OCI-LY1 (cell line): ENCODE measurements at regions not wholly inside any gene's neighbourhood (a gene's known extent, or its start where the extent isn't known, plus 50 kb on each side); places are given as distances from the start of the nearest gene placed in this dataset.
"Not testable (repeated sequence)": the region's sequence is repeated elsewhere in the genome, so short reads cannot be mapped to it uniquely, and the experiment has no call there.

ENCODE experiments used
- H2AFZ ChIP-seq: fragments of 200-600 bp; sonication (generic), shearing (Covaris generic); 2 replicates; pipeline ENCODE4 v1.6.0; 2014; ENCODE audit warnings: antibody characterized with exemption, mild to moderate bottlenecking, low read length
- H3F3A ChIP-seq: fragments of 200-600 bp; sonication (generic), shearing (Covaris generic); 2 replicates; pipeline ENCODE4 v1.6.0; 2014; ENCODE audit warnings: mild to moderate bottlenecking, antibody characterized with exemption, low read length, moderate library complexity; ENCODE audit not compliant: insufficient read depth
- H3K27ac ChIP-seq: fragments of 200-600 bp; sonication (generic); 2 replicates; pipeline ENCODE4 v1.5.1; 2014; ENCODE audit warnings: low read length, mixed run types, mild to moderate bottlenecking, low read depth; ENCODE audit not compliant: poor library complexity, severe bottlenecking
- H3K27me3 ChIP-seq: fragments of 200-600 bp; sonication (generic); 2 replicates; pipeline ENCODE4 v1.6.0; 2014; ENCODE audit warnings: antibody characterized with exemption, mild to moderate bottlenecking, low read length, moderate library complexity; ENCODE audit not compliant: insufficient read depth
- H3K36me3 ChIP-seq: fragments of 200-600 bp; sonication (generic); 2 replicates; pipeline ENCODE4 v1.6.1; 2014; ENCODE audit warnings: mild to moderate bottlenecking, antibody characterized with exemption, low read length, moderate library complexity, mixed read lengths; ENCODE audit not compliant: insufficient read depth
- H3K4me1 ChIP-seq: fragments of 200-600 bp; sonication (generic); 2 replicates; pipeline ENCODE4 v1.5.1; 2014; ENCODE audit warnings: mild to moderate bottlenecking, low read length, moderate library complexity; ENCODE audit not compliant: insufficient read depth, severe bottlenecking
- H3K4me2 ChIP-seq: fragments of 200-600 bp; sonication (generic), shearing (Covaris generic); 2 replicates; pipeline ENCODE4 v1.6.1; 2014; ENCODE audit warnings: low read length
- H3K4me3 ChIP-seq: fragments of 200-600 bp; sonication (generic); 2 replicates; pipeline ENCODE4 v1.5.1; 2014; ENCODE audit warnings: low read length, low read depth, mild to moderate bottlenecking, mixed read lengths; ENCODE audit not compliant: poor library complexity, severe bottlenecking
- H3K79me2 ChIP-seq: fragments of 200-600 bp; shearing (Covaris generic); 2 replicates; pipeline ENCODE4 v1.6.1; 2016; ENCODE audit warnings: mixed run types, low read length, mixed read lengths; ENCODE audit not compliant: insufficient read depth
- H3K9ac ChIP-seq: fragments of 200-600 bp; sonication (generic), shearing (Covaris generic); 2 replicates; pipeline ENCODE4 v1.6.1; 2014; ENCODE audit warnings: mild to moderate bottlenecking, low read length, mixed read lengths
- H3K9me2 ChIP-seq: fragments of 200-600 bp; sonication (generic), shearing (Covaris generic); 2 replicates; pipeline ENCODE4 v1.6.1; 2014; ENCODE audit warnings: low read depth, mild to moderate bottlenecking, low read length, mixed read lengths
- H3K9me3 ChIP-seq: fragments of 200-600 bp; shearing (Covaris generic); 2 replicates; pipeline ENCODE4 v1.6.1; 2014; ENCODE audit warnings: low read length, mixed read lengths
- H4K20me1 ChIP-seq: fragments of 200-600 bp; sonication (generic), shearing (Covaris generic); 2 replicates; pipeline ENCODE4 v1.6.0; 2016; ENCODE audit warnings: mild to moderate bottlenecking, low read length; ENCODE audit not compliant: insufficient read depth

- not testable (repeated sequence) for H3F3A ChIP-seq, H3K36me3 ChIP-seq, H3K4me1 ChIP-seq, H4K20me1 ChIP-seq, H3K9ac ChIP-seq, H3K4me2 ChIP-seq, H3K9me3 ChIP-seq, H3K4me3 ChIP-seq, H3K27me3 ChIP-seq, H3K9me2 ChIP-seq, H3K27ac ChIP-seq, H2AFZ ChIP-seq
- peaks cover 44% of the 10 kb centered on the region for H3K79me2 ChIP-seq
Measured at GRCh38 chr9:94387338-94388010, 59.0 kb upstream of the NUTM2F start.

- H3K27me3 ChIP-seq, H3K4me2 ChIP-seq, H2AFZ ChIP-seq, H3K4me1 ChIP-seq, H3K4me3 ChIP-seq, H3K9me3 ChIP-seq, H3K36me3 ChIP-seq, H3K9ac ChIP-seq, H3F3A ChIP-seq, H3K27ac ChIP-seq, H3K9me2 ChIP-seq, H4K20me1 ChIP-seq: not testable (repeated sequence)
- H3K79me2 ChIP-seq = peaks cover 44% of the 10 kb centered on the region
Measured at GRCh38 chr9:94388011-94388406, 59.6 kb upstream of the NUTM2F start.

- not testable (repeated sequence) for H3K4me1 ChIP-seq, H3K4me3 ChIP-seq, H3K36me3 ChIP-seq, H2AFZ ChIP-seq, H3K27me3 ChIP-seq, H3K9me2 ChIP-seq, H4K20me1 ChIP-seq, H3K27ac ChIP-seq, H3F3A ChIP-seq, H3K9ac ChIP-seq, H3K4me2 ChIP-seq, H3K9me3 ChIP-seq
- peaks cover 28% of the 10 kb centered on the region for H3K79me2 ChIP-seq
Measured at GRCh38 chr9:94390425-94391098, 62.1 kb upstream of the NUTM2F start.

- H3K27ac ChIP-seq, H3K4me2 ChIP-seq, H3K36me3 ChIP-seq, H2AFZ ChIP-seq, H3F3A ChIP-seq, H3K27me3 ChIP-seq, H3K4me3 ChIP-seq, H3K9me2 ChIP-seq, H3K9ac ChIP-seq, H3K9me3 ChIP-seq, H4K20me1 ChIP-seq, H3K4me1 ChIP-seq: not testable (repeated sequence)
- peaks cover 21% of the 10 kb centered on the region for H3K79me2 ChIP-seq
Measured at GRCh38 chr9:94392971-94393624, 64.7 kb upstream of the NUTM2F start.

GRCh38 chr9:94397766-94398379 is 69.4 kb upstream of the NUTM2F start:
- not testable (repeated sequence) for H3F3A ChIP-seq, H3K27me3 ChIP-seq, H3K4me1 ChIP-seq, H3K4me3 ChIP-seq, H2AFZ ChIP-seq, H3K27ac ChIP-seq, H3K4me2 ChIP-seq, H3K9me3 ChIP-seq, H3K9ac ChIP-seq, H3K9me2 ChIP-seq, H3K36me3 ChIP-seq, H4K20me1 ChIP-seq
- peaks cover 16% of the 10 kb centered on the region for H3K79me2 ChIP-seq

GRCh38 chr9:94400461-94400860 is 72.0 kb upstream of the NUTM2F start:
- H2AFZ ChIP-seq, H3K27ac ChIP-seq, H3K27me3 ChIP-seq, H3K9me2 ChIP-seq, H4K20me1 ChIP-seq, H3K36me3 ChIP-seq, H3K4me1 ChIP-seq, H3K4me2 ChIP-seq, H3K4me3 ChIP-seq, H3K9me3 ChIP-seq, H3F3A ChIP-seq, H3K9ac ChIP-seq: not testable (repeated sequence)
- H3K79me2 ChIP-seq = peaks cover 25% of the 10 kb centered on the region

GRCh38 chr9:94402795-94403194 is 74.4 kb upstream of the NUTM2F start:
- peaks cover 18% of the 10 kb centered on the region for H3K79me2 ChIP-seq
- H4K20me1 ChIP-seq, H3K4me1 ChIP-seq, H2AFZ ChIP-seq, H3K9me2 ChIP-seq, H3K27me3 ChIP-seq, H3K4me2 ChIP-seq, H3K9me3 ChIP-seq, H3K4me3 ChIP-seq, H3F3A ChIP-seq, H3K27ac ChIP-seq, H3K9ac ChIP-seq, H3K36me3 ChIP-seq: not testable (repeated sequence)
